IPS-20b (cell line): ENCODE measurements at regions not wholly inside any gene's neighbourhood (a gene's known extent, or its start where the extent isn't known, plus 50 kb on each side); places are given as distances from the start of the nearest gene placed in this dataset.
"Not testable (repeated sequence)": the region's sequence is repeated elsewhere in the genome, so short reads cannot be mapped to it uniquely, and the experiment has no call there.

Experiments
- H3K27ac ChIP-seq: one replicate; pipeline ENCODE4 v1.5.1; 2013; ENCODE audit warnings: low read length
- H3K27me3 ChIP-seq: 2 replicates; pipeline ENCODE4 v1.6.1; 2013; ENCODE audit warnings: mild to moderate bottlenecking, low read length, inconsistent platforms; ENCODE audit not compliant: insufficient read depth
- H3K36me3 ChIP-seq: 2 replicates; pipeline ENCODE4 v1.6.1; 2013; ENCODE audit warnings: low read depth, mild to moderate bottlenecking, inconsistent platforms, low read length, moderate library complexity; ENCODE audit not compliant: insufficient read depth
- H3K4me1 ChIP-seq: 2 replicates; pipeline ENCODE4 v1.6.1; 2013; ENCODE audit warnings: mild to moderate bottlenecking, control low read depth, inconsistent platforms, low read length, moderate library complexity; ENCODE audit not compliant: insufficient read depth
- H3K4me3 ChIP-seq: 2 replicates; pipeline ENCODE4 v1.5.1; 2013; ENCODE audit warnings: mild to moderate bottlenecking, low read length, inconsistent platforms
- H3K9ac ChIP-seq: 2 replicates; pipeline ENCODE4 v1.6.1; 2013; ENCODE audit warnings: low read depth, mild to moderate bottlenecking, inconsistent platforms, low read length, moderate library complexity
- H3K9me3 ChIP-seq: 2 replicates; pipeline ENCODE4 v1.6.1; 2013; ENCODE audit warnings: mild to moderate bottlenecking, low read depth, low read length, inconsistent platforms; ENCODE audit not compliant: insufficient read depth

- H3K9ac ChIP-seq, H3K4me3 ChIP-seq, H3K27ac ChIP-seq, H3K9me3 ChIP-seq, H3K27me3 ChIP-seq, H3K36me3 ChIP-seq, H3K4me1 ChIP-seq: not testable (repeated sequence)
Measured at GRCh38 chr12:97897881-97898280, 435.3 kb downstream of the RMST start.

- no peaks in the 10 kb centered on the region for H3K4me1 ChIP-seq
Measured at GRCh38 chr12:97899529-97899928, 436.9 kb downstream of the RMST start.

GRCh38 chr12:97899956-97900355 lies 437.4 kb downstream of the RMST start:
- no peaks in the 10 kb centered on the region for H3K9me3 ChIP-seq
- no peak overlapping the region for H3K27ac ChIP-seq
- no peak overlapping the region for H3K4me3 ChIP-seq
- H3K36me3 ChIP-seq: no peaks in the 10 kb centered on the region
- H3K4me1 ChIP-seq: no peaks in the 10 kb centered on the region
- no peaks in the 10 kb centered on the region for H3K27me3 ChIP-seq
- no peak overlapping the region for H3K9ac ChIP-seq

More at GRCh38 chr12:97899529-97899928, 436.9 kb downstream of the RMST start:
- H3K36me3 ChIP-seq: no peaks in the 10 kb centered on the region
- no peak overlapping the region for H3K4me3 ChIP-seq
- no peaks in the 10 kb centered on the region for H3K9me3 ChIP-seq
- H3K27me3 ChIP-seq: no peaks in the 10 kb centered on the region
- H3K27ac ChIP-seq: no peak overlapping the region
- H3K9ac ChIP-seq: no peak overlapping the region

- no peaks in the 10 kb centered on the region for H3K27me3 ChIP-seq
- H3K36me3 ChIP-seq: no peaks in the 10 kb centered on the region
- H3K9ac ChIP-seq: no peak overlapping the region
- no peak overlapping the region for H3K4me3 ChIP-seq
- H3K27ac ChIP-seq: no peak overlapping the region
- H3K4me1 ChIP-seq: no peaks in the 10 kb centered on the region
- H3K9me3 ChIP-seq: no peaks in the 10 kb centered on the region
Measured at GRCh38 chr12:97903356-97903755, 440.8 kb downstream of the RMST start.

- H3K36me3 ChIP-seq: no peaks in the 10 kb centered on the region
- no peaks in the 10 kb centered on the region for H3K4me1 ChIP-seq
- no peak overlapping the region for H3K27ac ChIP-seq
- no peaks in the 10 kb centered on the region for H3K27me3 ChIP-seq
- H3K9ac ChIP-seq: no peak overlapping the region
- no peaks in the 10 kb centered on the region for H3K9me3 ChIP-seq
- no peak overlapping the region for H3K4me3 ChIP-seq
Measured at GRCh38 chr12:97907504-97907903, 444.9 kb downstream of the RMST start.

GRCh38 chr12:97910559-97910958 lies 448.0 kb downstream of the RMST start:
- Histone ChIP-seq H3K27me3 (no peaks in the 10 kb centered on the region), H3K4me3 (no peak overlapping the region), H3K4me1 (no peaks in the 10 kb centered on the region), H3K9ac (no peak overlapping the region), H3K27ac (no peak overlapping the region), H3K9me3 (no peaks in the 10 kb centered on the region), H3K36me3 (no peaks in the 10 kb centered on the region)

- Histone ChIP-seq H3K9ac (no peak overlapping the region), H3K36me3 (no peaks in the 10 kb centered on the region), H3K27ac (no peak overlapping the region), H3K4me1 (no peaks in the 10 kb centered on the region), H3K27me3 (no peaks in the 10 kb centered on the region), H3K9me3 (no peaks in the 10 kb centered on the region), H3K4me3 (no peak overlapping the region)
Measured at GRCh38 chr12:97912943-97913342, 450.3 kb downstream of the RMST start.

GRCh38 chr12:97921979-97922722 lies 459.5 kb downstream of the RMST start:
- Histone ChIP-seq H3K4me3 (no peak overlapping the region), H3K9me3 (no peaks in the 10 kb centered on the region), H3K9ac (no peak overlapping the region), H3K27ac (no peak overlapping the region), H3K36me3 (no peaks in the 10 kb centered on the region), H3K4me1 (no peaks in the 10 kb centered on the region), H3K27me3 (no peaks in the 10 kb centered on the region)

GRCh38 chr12:97923546-97923945 lies 460.9 kb downstream of the RMST start:
- no peak overlapping the region for H3K4me3 ChIP-seq
- H3K27me3 ChIP-seq: no peaks in the 10 kb centered on the region
- no peak overlapping the region for H3K9ac ChIP-seq
- H3K9me3 ChIP-seq: no peaks in the 10 kb centered on the region
- H3K4me1 ChIP-seq: no peaks in the 10 kb centered on the region
- H3K27ac ChIP-seq: no peak overlapping the region
- no peaks in the 10 kb centered on the region for H3K36me3 ChIP-seq

GRCh38 chr12:97924122-97924521 lies 461.5 kb downstream of the RMST start:
- no peak overlapping the region for H3K4me3 ChIP-seq
- H3K27me3 ChIP-seq: no peaks in the 10 kb centered on the region
- H3K4me1 ChIP-seq: no peaks in the 10 kb centered on the region
- no peaks in the 10 kb centered on the region for H3K36me3 ChIP-seq
- no peaks in the 10 kb centered on the region for H3K9me3 ChIP-seq
- H3K27ac ChIP-seq: no peak overlapping the region
- no peak overlapping the region for H3K9ac ChIP-seq

GRCh38 chr12:97927977-97928376 lies 465.4 kb downstream of the RMST start:
- no peak overlapping the region for H3K9ac ChIP-seq
- H3K9me3 ChIP-seq: no peaks in the 10 kb centered on the region
- H3K4me1 ChIP-seq: no peaks in the 10 kb centered on the region
- H3K36me3 ChIP-seq: no peaks in the 10 kb centered on the region
- H3K4me3 ChIP-seq: no peak overlapping the region
- no peak overlapping the region for H3K27ac ChIP-seq
- H3K27me3 ChIP-seq: no peaks in the 10 kb centered on the region

GRCh38 chr12:97936165-97936564 lies 473.6 kb downstream of the RMST start:
- Histone ChIP-seq H3K36me3 (no peaks in the 10 kb centered on the region), H3K27ac (no peak overlapping the region), H3K4me1 (peaks cover 5% of the 10 kb centered on the region; the same call in 1 of the 2 replicates), H3K4me3 (no peak overlapping the region), H3K27me3 (no peaks in the 10 kb centered on the region), H3K9ac (no peak overlapping the region), H3K9me3 (no peaks in the 10 kb centered on the region)
